GM13976 (cell line): ENCODE measurements at regions not wholly inside any gene's neighbourhood (a gene's known extent, or its start where the extent isn't known, plus 50 kb on each side); places are given as distances from the start of the nearest gene placed in this dataset.
"Not testable (repeated sequence)": the region's sequence is repeated elsewhere in the genome, so short reads cannot be mapped to it uniquely, and the experiment has no call there.

Experiments used
- DNase-seq: peaks from one replicate; pipeline ENCODE4 v3.0.0; 2012; ENCODE audit warnings: low spot score
- in situ Hi-C: fragments of 300-500 bp; cut with MboI; formaldehyde crosslinking; loops from one replicate; pipeline ENCODE4 v1.12.0; 2022; ENCODE audit warnings: low sequenced_read_pairs, mixed read lengths, inconsistent platforms; ENCODE audit not compliant: unreplicated experiment
- TF ChIP-seq, protein P1 (sequence below): IDR thresholded peaks from 2 replicates; pipeline ENCODE4 v1.5.1; 2012; ENCODE audit warnings: borderline replicate concordance, mild to moderate bottlenecking; ENCODE audit not compliant: insufficient read depth; ENCODE audit errors: extremely low read depth, missing control alignments, control extremely low read depth

DNA sequence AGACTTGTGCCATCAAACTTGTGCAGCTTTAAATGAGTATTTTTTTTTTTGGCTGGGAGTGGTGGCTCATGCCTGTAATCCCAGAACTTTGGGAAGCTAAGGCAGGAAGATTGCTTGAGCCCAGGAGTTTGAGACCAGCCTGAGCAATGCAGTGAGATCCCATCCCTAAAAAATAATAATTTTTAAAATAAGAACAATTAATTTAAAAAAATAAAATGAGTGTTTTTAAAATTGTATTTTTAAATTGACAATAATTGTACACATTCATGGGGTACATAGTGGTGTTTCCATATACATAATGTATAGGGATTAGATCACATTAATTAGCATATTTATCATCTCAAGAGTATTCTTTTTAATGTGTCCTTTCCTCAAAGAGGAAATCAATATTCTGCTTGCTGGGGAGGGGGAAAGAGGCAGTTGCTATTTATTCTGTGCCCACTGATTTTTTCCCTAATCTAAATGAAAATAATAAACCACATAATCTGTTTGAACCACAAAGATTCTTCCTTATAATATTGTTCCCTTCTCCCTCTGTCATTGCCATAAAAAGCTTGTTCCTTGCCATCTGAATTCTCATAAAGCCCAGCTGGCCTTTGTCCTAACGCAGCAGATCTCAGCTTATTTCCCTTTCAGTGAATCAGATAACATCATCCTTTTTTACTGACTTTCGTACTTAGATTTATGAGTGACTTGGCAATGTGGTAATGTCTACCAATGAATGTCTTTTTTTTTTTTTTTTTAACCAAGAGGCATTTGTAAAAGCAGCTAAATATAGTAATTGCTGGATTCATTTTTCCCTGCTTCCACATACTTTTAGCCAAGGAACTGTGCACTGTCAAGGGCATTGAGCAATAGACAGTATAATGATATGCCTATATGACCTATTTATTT, 81.8 kb upstream of the RUBCNL start:
- DNase-seq: no peak
- in situ Hi-C loops: no loop called here
- TF ChIP-seq, protein P1, sequence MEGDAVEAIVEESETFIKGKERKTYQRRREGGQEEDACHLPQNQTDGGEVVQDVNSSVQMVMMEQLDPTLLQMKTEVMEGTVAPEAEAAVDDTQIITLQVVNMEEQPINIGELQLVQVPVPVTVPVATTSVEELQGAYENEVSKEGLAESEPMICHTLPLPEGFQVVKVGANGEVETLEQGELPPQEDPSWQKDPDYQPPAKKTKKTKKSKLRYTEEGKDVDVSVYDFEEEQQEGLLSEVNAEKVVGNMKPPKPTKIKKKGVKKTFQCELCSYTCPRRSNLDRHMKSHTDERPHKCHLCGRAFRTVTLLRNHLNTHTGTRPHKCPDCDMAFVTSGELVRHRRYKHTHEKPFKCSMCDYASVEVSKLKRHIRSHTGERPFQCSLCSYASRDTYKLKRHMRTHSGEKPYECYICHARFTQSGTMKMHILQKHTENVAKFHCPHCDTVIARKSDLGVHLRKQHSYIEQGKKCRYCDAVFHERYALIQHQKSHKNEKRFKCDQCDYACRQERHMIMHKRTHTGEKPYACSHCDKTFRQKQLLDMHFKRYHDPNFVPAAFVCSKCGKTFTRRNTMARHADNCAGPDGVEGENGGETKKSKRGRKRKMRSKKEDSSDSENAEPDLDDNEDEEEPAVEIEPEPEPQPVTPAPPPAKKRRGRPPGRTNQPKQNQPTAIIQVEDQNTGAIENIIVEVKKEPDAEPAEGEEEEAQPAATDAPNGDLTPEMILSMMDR: no peak

GRCh38 chr13:46467694-46468093, 80.6 kb upstream of the RUBCNL start:
- DNase-seq, in situ Hi-C loops: not testable (repeated sequence)

DNA sequence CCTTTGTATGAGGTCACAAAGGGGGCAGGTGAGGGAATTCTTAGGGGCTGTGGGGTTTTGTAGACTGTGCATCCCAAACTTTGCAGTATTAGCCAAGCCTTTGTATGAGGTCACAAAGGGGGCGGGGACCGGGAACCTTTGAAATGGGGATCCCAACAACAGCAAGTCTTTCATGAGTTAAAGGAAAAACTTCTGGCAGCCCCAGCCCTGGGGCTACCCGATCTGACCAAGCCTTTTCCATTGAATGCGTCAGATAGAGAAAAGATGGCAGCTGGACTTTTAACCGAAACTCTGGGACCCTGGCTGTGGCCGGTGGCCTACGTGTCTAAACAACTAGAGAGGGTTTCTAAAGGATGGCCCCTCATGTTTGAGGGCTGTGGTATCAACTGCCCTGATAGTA, 79.0 kb upstream of the RUBCNL start:
- in situ Hi-C loops: not testable (repeated sequence)

GRCh38 chr13:46463719-46464118, 76.7 kb upstream of the RUBCNL start:
- in situ Hi-C loops: no loop called here
- no peak for DNase-seq
- TF ChIP-seq, protein P1: no peak

More for the DNA sequence above, 79.0 kb upstream of the RUBCNL start:
- DNase-seq: not testable (repeated sequence)

- DNase-seq, in situ Hi-C loops: not testable (repeated sequence)
These were observed 73.2 kb upstream of the RUBCNL start for GRCh38 chr13:46460223-46460622.

GRCh38 chr13:46457255-46457654, 70.2 kb upstream of the RUBCNL start:
- in situ Hi-C loops, DNase-seq: not testable (repeated sequence)

DNA sequence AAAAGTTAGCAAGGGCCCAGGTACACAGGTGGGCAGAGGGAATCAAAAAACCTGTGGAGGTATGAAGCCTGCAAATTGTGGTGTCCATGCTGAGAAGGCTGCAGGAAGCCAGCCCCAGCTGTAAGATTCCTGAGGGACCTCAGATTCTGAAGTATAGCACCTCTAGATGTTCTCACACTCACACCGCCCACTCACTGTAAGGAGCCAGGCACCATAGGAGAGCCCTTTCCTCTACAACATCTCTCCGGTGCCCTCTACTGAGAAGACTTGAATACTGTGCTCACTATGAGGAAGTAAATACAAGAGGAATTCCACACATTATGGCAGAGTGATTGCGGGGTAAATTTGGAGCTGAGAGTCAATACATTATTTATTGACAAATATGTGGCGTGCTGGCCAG, 68.9 kb upstream of the RUBCNL start:
- TF ChIP-seq, protein P1: peak; percentile 48
- DNase-seq, in situ Hi-C loops: not testable (repeated sequence)

- in situ Hi-C loops, DNase-seq: not testable (repeated sequence)
These were observed 64.1 kb upstream of the RUBCNL start for GRCh38 chr13:46451145-46451544.

GRCh38 chr13:46449949-46450348, 62.9 kb upstream of the RUBCNL start:
- in situ Hi-C loops: not testable (repeated sequence)

DNA sequence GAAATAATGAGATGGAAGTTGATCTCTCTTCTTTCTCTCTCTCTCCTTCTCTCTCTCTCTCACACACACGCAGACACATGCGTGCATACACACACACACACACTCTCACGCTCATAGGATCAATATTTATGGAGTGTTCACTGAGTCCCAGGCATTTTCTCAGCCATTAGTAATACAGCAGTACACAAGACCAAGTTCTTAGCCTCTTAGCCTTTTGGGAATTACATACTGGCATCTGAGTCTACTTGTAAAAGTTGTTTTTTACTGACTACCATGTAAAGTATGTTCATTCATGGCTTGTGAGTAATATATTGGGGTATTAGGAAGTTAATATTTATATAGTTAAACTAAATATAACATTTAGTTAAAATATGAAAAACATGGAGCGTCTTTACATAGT, 61.1 kb upstream of the RUBCNL start:
- DNase-seq, in situ Hi-C loops: not testable (repeated sequence)

More at GRCh38 chr13:46449949-46450348, 62.9 kb upstream of the RUBCNL start:
- not testable (repeated sequence) for DNase-seq

DNA sequence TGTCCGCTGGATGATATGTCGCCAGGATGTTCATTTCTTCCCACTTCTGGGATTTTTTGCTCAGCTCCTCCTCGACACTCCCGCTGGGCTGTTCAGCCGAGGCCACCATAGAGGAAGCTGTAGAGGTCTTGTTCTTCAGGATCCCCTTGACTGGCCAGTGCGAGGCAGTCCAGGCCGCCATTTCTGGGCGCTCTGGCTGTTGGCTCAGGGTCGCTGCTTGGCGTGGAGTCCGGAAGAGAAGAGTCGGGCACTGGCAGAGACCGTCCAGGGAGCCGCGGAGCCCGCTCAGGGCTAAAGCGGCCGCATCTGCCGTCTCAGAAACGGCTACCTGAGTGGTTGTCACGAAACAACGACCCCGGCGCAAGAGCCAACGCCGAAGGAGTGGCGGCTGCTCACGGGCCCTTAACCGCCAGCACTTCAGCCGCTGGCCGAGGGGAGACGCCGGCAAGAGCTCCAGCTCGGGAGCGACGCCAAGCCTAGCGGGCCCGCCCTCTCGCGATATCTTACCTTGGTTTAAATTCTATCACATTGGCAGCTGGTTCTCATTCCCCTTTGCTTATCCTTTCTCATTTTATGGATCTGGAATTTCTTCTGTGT, 50.9 kb upstream of the RUBCNL start:
- DNase-seq, in situ Hi-C loops: not testable (repeated sequence)
